ENCODE measurements at regions not wholly inside any gene's neighbourhood (a gene's known extent, or its start where the extent isn't known, plus 50 kb on each side); places are given as distances from the start of the nearest gene placed in this dataset.
"Not testable (repeated sequence)": the region's sequence is repeated elsewhere in the genome, so short reads cannot be mapped to it uniquely, and the experiment has no call there.

GRCh38 chr20:25953876-25954275 lies 257.2 kb upstream of the ZNF337 start:
- not testable (repeated sequence) for H3K36me3 ChIP-seq (ENCODE audit: control insufficient read depth, insufficient read depth, low read length); H3K27ac ChIP-seq (ENCODE audit: low read length); H3K4me1 ChIP-seq (ENCODE audit: control insufficient read depth, insufficient read depth, low read length); H3K27me3 ChIP-seq (ENCODE audit: control insufficient read depth, insufficient read depth, low read length); H3K4me3 ChIP-seq (ENCODE audit: low read length); H3K9me3 ChIP-seq (ENCODE audit: control insufficient read depth, low read depth, low read length)
- DNase-seq = peak; percentile 0 to 42
- WGBS (ENCODE audit: insufficient coverage, low lambda C conversion rate) = no CpG with 5 or more reads among the region's 3 CpGs

GRCh38 chr20:25935230-25935629 lies 238.6 kb upstream of the ZNF337 start:
- H3K4me3 ChIP-seq (ENCODE audit: low read length); H3K9me3 ChIP-seq (ENCODE audit: control insufficient read depth, low read depth, low read length); H3K36me3 ChIP-seq (ENCODE audit: control insufficient read depth, insufficient read depth, low read length); H3K4me1 ChIP-seq (ENCODE audit: control insufficient read depth, insufficient read depth, low read length); DNase-seq; H3K27ac ChIP-seq (ENCODE audit: low read length); H3K27me3 ChIP-seq (ENCODE audit: control insufficient read depth, insufficient read depth, low read length): not testable (repeated sequence)
- WGBS (ENCODE audit: insufficient coverage, low lambda C conversion rate) = no CpG with 5 or more reads among the region's 2 CpGs

GRCh38 chr20:25932806-25933205 lies 236.2 kb upstream of the ZNF337 start:
- 80% methylated on average over 1 of the region's 5 CpGs for WGBS (ENCODE audit: insufficient coverage, low lambda C conversion rate)

GRCh38 chr20:25932170-25932569 lies 235.5 kb upstream of the ZNF337 start:
- WGBS (ENCODE audit: insufficient coverage, low lambda C conversion rate) = 71% methylated on average over 1 of the region's 2 CpGs
- not testable (repeated sequence) for H3K4me3 ChIP-seq (ENCODE audit: low read length); H3K27me3 ChIP-seq (ENCODE audit: control insufficient read depth, insufficient read depth, low read length); H3K27ac ChIP-seq (ENCODE audit: low read length); H3K36me3 ChIP-seq (ENCODE audit: control insufficient read depth, insufficient read depth, low read length); DNase-seq; H3K9me3 ChIP-seq (ENCODE audit: control insufficient read depth, low read depth, low read length); H3K4me1 ChIP-seq (ENCODE audit: control insufficient read depth, insufficient read depth, low read length)

More at GRCh38 chr20:25932806-25933205, 236.2 kb upstream of the ZNF337 start:
- not testable (repeated sequence) for H3K4me1 ChIP-seq (ENCODE audit: control insufficient read depth, insufficient read depth, low read length); H3K4me3 ChIP-seq (ENCODE audit: low read length); H3K36me3 ChIP-seq (ENCODE audit: control insufficient read depth, insufficient read depth, low read length); H3K27me3 ChIP-seq (ENCODE audit: control insufficient read depth, insufficient read depth, low read length); DNase-seq; H3K27ac ChIP-seq (ENCODE audit: low read length); H3K9me3 ChIP-seq (ENCODE audit: control insufficient read depth, low read depth, low read length)

- not testable (repeated sequence) for H3K27me3 ChIP-seq (ENCODE audit: control insufficient read depth, insufficient read depth, low read length); H3K36me3 ChIP-seq (ENCODE audit: control insufficient read depth, insufficient read depth, low read length); H3K4me1 ChIP-seq (ENCODE audit: control insufficient read depth, insufficient read depth, low read length); H3K27ac ChIP-seq (ENCODE audit: low read length); H3K9me3 ChIP-seq (ENCODE audit: control insufficient read depth, low read depth, low read length); DNase-seq; H3K4me3 ChIP-seq (ENCODE audit: low read length)
Measured at GRCh38 chr20:25902321-25902720, 205.7 kb upstream of the ZNF337 start.

- not testable (repeated sequence) for H3K4me1 ChIP-seq (ENCODE audit: control insufficient read depth, insufficient read depth, low read length); H3K4me3 ChIP-seq (ENCODE audit: low read length); H3K27ac ChIP-seq (ENCODE audit: low read length); H3K36me3 ChIP-seq (ENCODE audit: control insufficient read depth, insufficient read depth, low read length); H3K27me3 ChIP-seq (ENCODE audit: control insufficient read depth, insufficient read depth, low read length); H3K9me3 ChIP-seq (ENCODE audit: control insufficient read depth, low read depth, low read length)
- peak in 1 of 2 donors; percentile 7 for DNase-seq
- WGBS (ENCODE audit: insufficient coverage, low lambda C conversion rate) = no CpG with 5 or more reads among the region's 5 CpGs
Measured at GRCh38 chr20:25898663-25899062, 202.0 kb upstream of the ZNF337 start.

GRCh38 chr20:25879096-25879495 lies 182.4 kb upstream of the ZNF337 start:
- not testable (repeated sequence) for DNase-seq; H3K4me1 ChIP-seq (ENCODE audit: control insufficient read depth, insufficient read depth, low read length); H3K4me3 ChIP-seq (ENCODE audit: low read length); H3K27me3 ChIP-seq (ENCODE audit: control insufficient read depth, insufficient read depth, low read length); H3K36me3 ChIP-seq (ENCODE audit: control insufficient read depth, insufficient read depth, low read length); H3K9me3 ChIP-seq (ENCODE audit: control insufficient read depth, low read depth, low read length); H3K27ac ChIP-seq (ENCODE audit: low read length)
- WGBS (ENCODE audit: insufficient coverage, low lambda C conversion rate) = no CpG with 5 or more reads among the region's 2 CpGs

- peaks cover 57% of the 10 kb centered on the region for H3K27me3 ChIP-seq (ENCODE audit: control insufficient read depth, insufficient read depth, low read length)
- H3K36me3 ChIP-seq (ENCODE audit: control insufficient read depth, insufficient read depth, low read length); DNase-seq; H3K4me1 ChIP-seq (ENCODE audit: control insufficient read depth, insufficient read depth, low read length); H3K9me3 ChIP-seq (ENCODE audit: control insufficient read depth, low read depth, low read length); H3K27ac ChIP-seq (ENCODE audit: low read length): not testable (repeated sequence)
- H3K4me3 ChIP-seq (ENCODE audit: low read length) = peak overlapping the region; percentile 24
- WGBS (ENCODE audit: insufficient coverage, low lambda C conversion rate) = no CpG with 5 or more reads among the region's 17 CpGs
Measured at GRCh38 chr20:25868650-25868979, 172.0 kb upstream of the ZNF337 start.

GRCh38 chr20:25867776-25868649 lies 171.4 kb upstream of the ZNF337 start:
- Histone ChIP-seq H3K27me3 (ENCODE audit: control insufficient read depth, insufficient read depth, low read length) (peaks cover 61% of the 10 kb centered on the region), H3K36me3 (ENCODE audit: control insufficient read depth, insufficient read depth, low read length) (no peaks in the 10 kb centered on the region), H3K9me3 (ENCODE audit: control insufficient read depth, low read depth, low read length) (no peaks in the 10 kb centered on the region), H3K27ac (ENCODE audit: low read length) (no peak overlapping the region), H3K4me1 (ENCODE audit: control insufficient read depth, insufficient read depth, low read length) (peaks cover 5% of the 10 kb centered on the region), H3K4me3 (ENCODE audit: low read length) (peak overlapping the region; percentile 24)
- no CpG with 5 or more reads among the region's 46 CpGs for WGBS (ENCODE audit: insufficient coverage, low lambda C conversion rate)
- peak in 1 of 2 donors; percentile 44 for DNase-seq

GRCh38 chr20:25867015-25867775 lies 170.5 kb upstream of the ZNF337 start:
- 100% methylated on average over 2 of the region's 35 CpGs for WGBS (ENCODE audit: insufficient coverage, low lambda C conversion rate)
- H3K9me3 ChIP-seq (ENCODE audit: control insufficient read depth, low read depth, low read length); DNase-seq; H3K4me3 ChIP-seq (ENCODE audit: low read length); H3K36me3 ChIP-seq (ENCODE audit: control insufficient read depth, insufficient read depth, low read length); H3K27ac ChIP-seq (ENCODE audit: low read length): not testable (repeated sequence)
- Histone ChIP-seq H3K4me1 (ENCODE audit: control insufficient read depth, insufficient read depth, low read length) (peaks cover 12% of the 10 kb centered on the region), H3K27me3 (ENCODE audit: control insufficient read depth, insufficient read depth, low read length) (peaks cover 69% of the 10 kb centered on the region)
